NOMO-1 (cell line): ENCODE measurements at regions not wholly inside any gene's neighbourhood (a gene's known extent, or its start where the extent isn't known, plus 50 kb on each side); places are given as distances from the start of the nearest gene placed in this dataset.

ENCODE experiments used
- DNase-seq, 2 experiments: peaks; one replicate each; lab custom pipeline; 2025; ENCODE audit not compliant: unreplicated experiment in 2 of 2; lab: John Stamatoyannopoulos, UW

DNA sequence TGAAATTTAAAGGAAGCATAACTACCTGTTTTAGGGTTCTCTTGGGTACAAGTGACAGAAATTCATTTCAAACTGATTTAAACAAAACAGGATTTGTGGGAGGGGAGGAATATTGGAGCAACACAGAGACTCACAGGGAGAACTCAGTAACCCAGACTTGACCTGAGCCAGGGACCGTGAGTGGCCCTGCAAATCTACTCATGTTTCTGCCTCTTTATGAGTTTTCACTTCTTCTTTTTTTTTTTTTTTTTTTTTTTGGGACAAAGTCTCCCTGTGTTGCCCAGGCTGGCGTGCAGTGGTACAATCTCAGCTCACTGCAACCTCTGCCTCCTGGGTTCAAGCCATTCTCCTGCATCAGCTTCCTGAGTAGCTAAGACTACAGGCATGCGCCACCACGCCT is 405.6 kb upstream of the ZNF608 start:
- no peak for DNase-seq

DNA sequence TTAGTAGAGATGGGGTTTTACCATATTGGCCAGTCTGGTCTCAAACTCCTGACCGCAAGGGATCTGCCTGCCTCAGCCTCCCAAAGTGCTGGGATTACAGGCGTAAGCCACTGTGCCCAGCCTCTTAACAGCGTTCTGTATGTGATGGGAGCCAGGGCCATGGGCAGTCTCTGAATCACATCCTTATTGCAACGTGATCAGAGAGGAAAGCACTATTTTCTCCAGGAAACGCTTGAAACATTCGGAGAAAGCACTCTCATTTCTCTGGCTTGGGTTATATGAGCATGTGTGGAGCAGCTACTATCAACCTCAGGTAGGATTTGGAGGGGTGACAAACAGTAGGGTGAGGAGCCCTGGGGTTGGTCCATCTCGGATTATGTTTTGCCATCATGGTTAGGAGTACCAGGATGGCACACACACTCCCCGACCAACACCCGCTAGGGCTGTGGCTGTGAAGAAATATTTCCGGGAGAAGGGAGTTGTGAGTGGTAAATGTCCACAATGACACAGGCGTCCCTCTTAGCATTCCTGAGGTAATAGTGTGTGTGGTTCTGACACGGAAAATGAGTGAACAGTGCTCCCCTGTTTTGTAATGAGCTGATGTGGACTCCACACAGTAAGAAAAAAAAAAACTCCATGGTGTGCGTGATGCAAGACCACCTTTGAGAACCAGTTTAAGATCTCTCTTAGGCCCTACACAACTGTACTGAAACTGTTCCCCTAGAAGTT is 406.2 kb upstream of the ZNF608 start:
- no peak for DNase-seq

- peak in 1 of 2 experiments; percentile 30 for DNase-seq
These were observed 406.8 kb upstream of the ZNF608 start for GRCh38 chr5:125153231-125153630.

DNA sequence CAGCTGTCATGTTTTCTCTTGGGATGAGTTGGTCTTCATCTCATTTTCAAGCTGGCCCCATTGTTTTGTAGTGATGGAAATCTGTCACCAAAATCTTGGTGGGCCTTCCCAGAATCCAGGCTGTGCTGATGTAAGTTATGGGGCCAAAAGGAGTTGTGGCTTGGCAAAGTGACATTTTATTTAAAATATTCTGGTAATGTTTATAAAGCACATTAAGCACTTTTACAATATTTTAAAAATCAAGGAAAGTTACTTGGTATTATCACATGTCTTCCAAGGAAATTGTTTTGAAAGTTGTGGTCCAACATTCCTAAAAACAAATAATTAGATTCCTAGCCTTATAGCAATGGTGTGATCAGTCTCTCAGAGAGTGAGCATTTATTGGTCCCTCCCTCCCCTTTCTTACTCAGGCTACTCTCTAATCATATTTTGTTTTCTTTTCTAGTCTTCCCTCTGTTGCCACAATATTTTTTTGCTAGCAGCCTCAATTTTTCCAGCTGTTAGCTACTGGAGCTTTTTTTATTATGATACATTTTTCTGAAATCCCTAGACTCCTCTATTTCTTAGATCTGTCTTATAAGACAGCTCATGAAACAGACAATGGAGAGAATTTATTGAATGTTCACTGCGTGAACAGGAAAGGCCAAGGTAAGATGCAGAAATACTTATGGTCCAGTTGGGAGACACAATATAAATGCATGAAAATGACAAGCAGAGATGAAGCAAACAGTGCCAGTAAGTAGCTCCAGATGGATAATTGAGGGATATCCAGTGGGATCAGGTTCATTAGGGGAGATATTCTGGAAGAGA is 408.1 kb upstream of the ZNF608 start:
- no peak for DNase-seq

GRCh38 chr5:125160787-125161502 is 414.5 kb upstream of the ZNF608 start:
- no peak for DNase-seq

DNA sequence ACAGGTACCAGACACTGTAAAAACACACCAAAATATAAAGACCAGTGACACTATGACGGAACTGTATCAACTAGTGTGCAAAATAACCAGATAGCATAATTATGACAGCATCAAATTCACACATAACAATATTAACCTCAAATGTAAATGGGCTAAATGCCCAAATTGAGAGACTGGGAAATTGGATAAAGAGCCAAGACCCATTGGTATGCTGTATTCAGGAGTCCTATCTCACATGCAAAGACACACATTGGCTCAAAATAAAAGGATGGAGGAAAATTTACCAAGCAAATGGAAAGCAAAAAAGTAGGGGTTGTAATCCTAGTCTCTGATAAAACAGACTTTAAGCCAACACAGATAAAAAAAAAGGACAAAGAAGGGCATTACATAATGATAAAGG is 416.3 kb upstream of the ZNF608 start:
- DNase-seq, result no peak

DNA sequence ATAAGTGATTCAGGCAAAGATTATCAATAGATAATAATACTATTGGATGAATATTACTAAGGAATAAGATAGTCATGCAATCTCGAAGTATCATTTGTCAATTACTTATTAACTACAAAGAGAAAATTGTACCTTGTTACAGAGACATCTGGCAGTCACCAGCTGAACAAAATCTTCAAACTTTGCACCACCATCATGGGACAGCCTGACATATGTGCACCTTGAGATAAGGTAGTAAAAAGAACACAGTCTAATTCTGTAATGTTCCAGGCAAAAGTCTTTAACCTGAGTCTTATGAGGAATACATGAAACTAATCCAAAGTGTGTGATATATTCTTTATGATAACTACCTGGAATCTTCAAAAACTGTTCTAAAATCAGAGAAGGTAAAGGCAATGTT is 423.0 kb upstream of the ZNF608 start:
- no peak for DNase-seq

- no peak for DNase-seq
These were observed 425.2 kb upstream of the ZNF608 start for GRCh38 chr5:125171641-125172040.

GRCh38 chr5:125175348-125176004 is 429.0 kb upstream of the ZNF608 start:
- no peak for DNase-seq

DNA sequence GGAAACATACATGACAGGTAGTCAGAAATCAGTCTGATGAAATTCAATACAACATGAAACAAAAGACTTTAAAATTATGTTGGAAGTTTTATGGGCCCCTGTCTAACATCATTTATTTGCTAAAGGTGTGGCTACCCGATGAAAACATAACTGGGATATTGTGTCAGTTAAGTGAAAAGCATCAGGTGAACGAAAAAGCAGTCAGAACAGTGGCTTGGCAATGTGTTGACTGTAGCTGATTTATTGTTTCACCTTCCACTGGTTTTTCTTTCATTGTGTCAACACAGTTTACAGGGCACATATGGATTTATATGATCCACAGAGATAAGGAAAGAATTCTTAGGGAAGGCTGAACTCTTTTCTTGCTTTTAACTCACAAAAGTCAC is 429.6 kb upstream of the ZNF608 start:
- DNase-seq, result no peak

GRCh38 chr5:125177340-125177739 is 430.9 kb upstream of the ZNF608 start:
- DNase-seq, result no peak

- no peak for DNase-seq
These were observed 433.2 kb upstream of the ZNF608 start for GRCh38 chr5:125179612-125180011.

DNA sequence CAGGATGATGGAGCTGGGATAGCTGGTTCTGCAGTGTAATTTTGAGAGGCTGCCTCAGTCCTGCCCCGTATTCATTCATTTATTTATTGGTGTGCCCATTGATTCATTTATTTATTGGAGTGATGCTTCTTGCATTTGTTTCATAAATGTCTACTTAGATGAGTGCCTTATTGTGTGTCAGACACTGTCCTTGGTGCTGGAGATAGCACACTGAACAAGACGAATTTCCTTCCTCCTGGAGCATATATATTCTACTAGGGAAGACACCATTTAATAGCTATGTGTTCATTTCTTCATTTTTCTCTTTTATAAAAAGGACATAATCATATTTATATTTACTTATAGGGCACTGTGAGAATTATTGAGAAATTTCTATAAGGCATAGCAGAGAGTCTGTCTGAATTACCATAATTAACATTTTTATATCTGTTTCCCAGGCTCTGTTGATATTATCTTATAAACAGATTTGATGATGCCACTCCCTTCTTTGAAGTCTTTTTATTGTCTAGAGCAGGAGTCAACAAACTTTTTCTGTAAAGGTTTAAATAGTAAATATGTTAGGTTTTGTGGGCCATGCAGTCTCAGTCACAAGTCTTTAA is 433.9 kb upstream of the ZNF608 start:
- DNase-seq, result no peak

DNA sequence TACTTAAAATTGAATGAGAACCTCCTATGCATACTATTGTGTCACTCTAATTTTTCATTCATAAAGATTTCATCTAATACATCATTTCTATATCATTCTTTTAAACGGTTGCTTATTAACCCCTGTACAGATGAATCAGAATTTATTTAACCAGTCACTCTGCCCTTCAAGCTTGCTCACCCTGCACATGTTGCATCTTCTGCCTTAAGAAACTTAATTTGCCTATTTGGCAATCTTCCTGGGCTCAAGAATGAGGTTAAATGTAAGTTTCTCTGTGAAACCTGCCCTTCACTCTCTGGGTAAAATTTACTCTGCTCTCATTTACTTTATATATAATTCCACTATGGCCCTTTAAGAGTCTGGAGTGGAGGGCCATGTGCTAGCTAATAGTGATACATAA is 434.7 kb upstream of the ZNF608 start:
- DNase-seq, result no peak

DNA sequence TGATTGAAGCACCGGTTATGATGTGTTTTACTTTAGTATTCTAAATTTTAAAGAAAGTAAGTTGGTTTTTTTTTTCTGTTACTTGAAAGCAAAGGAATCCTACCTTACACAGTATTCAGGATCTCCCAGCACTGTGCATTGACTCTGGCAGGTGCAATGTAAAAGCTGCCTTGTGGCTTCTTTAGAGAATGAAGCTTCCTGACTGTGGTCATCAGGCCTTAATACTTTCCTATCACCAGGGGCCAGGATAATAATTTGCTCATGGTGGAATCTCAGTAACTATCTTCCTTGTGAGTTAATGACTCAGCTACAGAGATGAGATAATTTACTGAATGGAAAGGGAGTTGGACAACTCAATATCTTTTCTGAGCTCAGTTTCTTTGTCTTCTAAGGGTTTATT is 435.5 kb upstream of the ZNF608 start:
- DNase-seq, result no peak

- no peak for DNase-seq
These were observed 439.3 kb upstream of the ZNF608 start for GRCh38 chr5:125185740-125186139.

- no peak for DNase-seq
These were observed 440.5 kb upstream of the ZNF608 start for GRCh38 chr5:125186911-125187375.

DNA sequence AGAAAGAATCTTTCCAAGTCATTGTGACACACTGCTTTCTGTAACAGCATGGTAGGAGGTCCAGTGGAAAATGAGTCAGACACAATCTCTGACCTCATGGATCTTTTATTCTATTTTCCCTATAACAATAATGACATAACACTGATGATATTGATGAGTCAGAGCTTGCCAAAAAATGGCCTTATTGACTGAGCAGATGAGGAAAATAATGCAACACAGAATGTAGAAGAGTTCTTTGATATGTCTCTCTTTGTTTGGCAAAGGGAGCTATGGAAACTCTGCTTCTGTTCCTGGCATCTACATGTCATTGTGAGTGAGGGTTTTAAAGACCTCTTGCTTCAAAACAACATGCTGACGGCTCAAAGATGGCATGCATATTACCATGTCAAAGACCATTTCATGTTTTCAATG is 443.1 kb upstream of the ZNF608 start:
- no peak for DNase-seq

- DNase-seq, result no peak
These were observed 444.0 kb upstream of the ZNF608 start for GRCh38 chr5:125190232-125191087.

GRCh38 chr5:125194883-125195282 is 448.4 kb upstream of the ZNF608 start:
- no peak for DNase-seq
